Naive thymus-derived CD4-positive, alpha-beta T cell (primary cell): ENCODE measurements at regions not wholly inside any gene's neighbourhood (a gene's known extent, or its start where the extent isn't known, plus 50 kb on each side); places are given as distances from the start of the nearest gene placed in this dataset.

Experiments
- ATAC-seq: fragments of 150-1000 bp; cut with Tn5 transposase; 2 replicates; pipeline ENCODE4 v1.10.0; 2021; ENCODE audit warnings: mild to moderate bottlenecking, moderate library complexity
- CTCF ChIA-PET: fragments of 350-600 bp; sonication (Branson Sonifier 250); formaldehyde crosslinking; loops from one replicate; lab custom pipeline; 2021; ENCODE audit warnings: antibody characterized with exemption; lab: Charles Lee
- POLR2A ChIA-PET: fragments of 350-600 bp; sonication (Branson Sonifier 250); formaldehyde crosslinking; loops from one replicate; lab custom pipeline; 2021; ENCODE audit warnings: antibody characterized with exemption, inconsistent platforms; lab: Charles Lee
- DNase-seq, 9 donors: peaks; one replicate each; pipeline versions ENCODE4 v3.0.0 to v3.0.0-alpha.2; 2020 to 2022; ENCODE audit warnings: mixed read lengths in 1 of 9
- H3K27ac ChIP-seq: one replicate; pipeline ENCODE4 v1.7.0; 2013; ENCODE audit warnings: mild to moderate bottlenecking, low read depth, low read length, moderate library complexity
- H3K27me3 ChIP-seq, 2 donors: one replicate each; pipeline ENCODE4 v1.7.0; 2013; ENCODE audit warnings: low read length in 2 of 2, mild to moderate bottlenecking in 2 of 2, moderate library complexity in 2 of 2; ENCODE audit not compliant: control insufficient read depth in 2 of 2, insufficient read depth in 2 of 2
- H3K36me3 ChIP-seq, 3 experiments: 1 replicate in 2 of 3; 2 replicates in 1 of 3; pipeline ENCODE4 v1.7.0; 2013; ENCODE audit warnings: low read length in 3 of 3, mild to moderate bottlenecking in 3 of 3, moderate library complexity in 1 of 3; ENCODE audit not compliant: insufficient read depth in 3 of 3, control insufficient read depth in 2 of 3
- H3K4me1 ChIP-seq, 2 donors: one replicate each; pipeline ENCODE4 v1.7.0; 2013; ENCODE audit warnings: low read length in 2 of 2, mild to moderate bottlenecking in 2 of 2, moderate library complexity in 1 of 2; ENCODE audit not compliant: control insufficient read depth in 2 of 2, insufficient read depth in 2 of 2
- H3K4me3 ChIP-seq: 2 replicates; pipeline ENCODE4 v1.7.0; 2013; ENCODE audit warnings: mild to moderate bottlenecking, low read length
- H3K9me3 ChIP-seq, 3 experiments: 1 replicate in 2 of 3; 2 replicates in 1 of 3; pipeline ENCODE4 v1.7.0; 2013; ENCODE audit warnings: low read length in 3 of 3; ENCODE audit not compliant: control insufficient read depth in 2 of 3
- H3K27ac Mint-ChIP-seq, 9 donors: one replicate each; pipeline ENCODE4 v1.8.0; 2020 to 2022; ENCODE audit warnings: mixed read lengths in 9 of 9, mild to moderate bottlenecking in 8 of 9, moderate library complexity in 5 of 9, inconsistent platforms in 2 of 9
- H3K27me3 Mint-ChIP-seq, 5 donors: one replicate each; pipeline ENCODE4 v1.8.0; 2021 to 2022; ENCODE audit warnings: mixed read lengths in 5 of 5, mild to moderate bottlenecking in 1 of 5
- H3K36me3 Mint-ChIP-seq, 5 donors: one replicate each; pipeline ENCODE4 v1.8.0; 2020 to 2022; ENCODE audit warnings: mixed read lengths in 5 of 5, mild to moderate bottlenecking in 3 of 5, inconsistent platforms in 1 of 5
- H3K4me1 Mint-ChIP-seq, 7 donors: one replicate each; pipeline ENCODE4 v1.8.0; 2020 to 2022; ENCODE audit warnings: mixed read lengths in 7 of 7, mild to moderate bottlenecking in 3 of 7, inconsistent platforms in 1 of 7
- H3K4me3 Mint-ChIP-seq, 10 donors: one replicate each; pipeline ENCODE4 v1.8.0; 2020 to 2022; ENCODE audit warnings: mild to moderate bottlenecking in 10 of 10, mixed read lengths in 10 of 10, moderate library complexity in 6 of 10, inconsistent platforms in 2 of 10
- H3K9me3 Mint-ChIP-seq, 11 donors: one replicate each; pipeline ENCODE4 v1.8.0; 2020 to 2022; ENCODE audit warnings: mixed read lengths in 11 of 11, mild to moderate bottlenecking in 4 of 11, inconsistent platforms in 1 of 11, moderate library complexity in 1 of 11
- intact Hi-C, 2 donors: fragments of 100-400 bp; cut with micrococcal nuclease; formaldehyde crosslinking; loops; one replicate each; pipeline ENCODE4 v1.15.1; 2023

DNA sequence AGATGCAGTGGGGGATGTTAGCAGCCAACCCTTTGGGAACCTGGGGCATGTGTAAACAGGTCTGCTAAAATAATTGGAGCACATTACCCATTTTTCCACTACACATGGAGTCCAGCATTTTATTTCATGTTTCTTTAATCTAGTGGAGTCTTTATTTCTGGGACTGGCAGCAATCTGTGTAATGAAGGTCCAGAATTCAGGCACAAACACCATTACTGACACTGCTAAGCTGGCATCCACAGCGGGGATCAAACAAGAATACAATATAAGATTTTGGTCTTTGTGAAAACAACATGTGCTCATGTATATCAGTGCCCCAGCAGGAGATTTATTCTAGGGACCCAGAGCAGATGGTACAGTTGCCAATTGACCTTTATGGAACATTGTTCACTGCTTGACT is 1587.0 kb upstream of the PRR20A start:
- H3K9me3 ChIP-seq, result no peaks in the 10 kb centered on the region
- H3K27ac Mint-ChIP-seq, result no peak overlapping the region
- ChIA-PET POLR2A (no interaction called here), CTCF (no interaction called here)
- no peak overlapping the region for H3K27ac ChIP-seq
- H3K4me3 Mint-ChIP-seq, result no peak overlapping the region
- H3K36me3 Mint-ChIP-seq, result peaks cover 0 to 4% (median 0%) of the 10 kb centered on the region in 5 donors
- no peaks in the 10 kb centered on the region for H3K27me3 ChIP-seq
- no peaks in the 10 kb centered on the region for H3K36me3 ChIP-seq
- no peak for DNase-seq
- peaks cover 0 to 2% (median 0%) of the 10 kb centered on the region in 7 donors for H3K4me1 Mint-ChIP-seq
- H3K4me3 ChIP-seq, result no peak overlapping the region
- ATAC-seq, result no peak
- H3K9me3 Mint-ChIP-seq, result peaks cover 5 to 24% (median 16%) of the 10 kb centered on the region in 11 donors
- no peaks in the 10 kb centered on the region for H3K4me1 ChIP-seq
- intact Hi-C loops, result no loop called here
- H3K27me3 Mint-ChIP-seq, result no peaks in the 10 kb centered on the region

DNA sequence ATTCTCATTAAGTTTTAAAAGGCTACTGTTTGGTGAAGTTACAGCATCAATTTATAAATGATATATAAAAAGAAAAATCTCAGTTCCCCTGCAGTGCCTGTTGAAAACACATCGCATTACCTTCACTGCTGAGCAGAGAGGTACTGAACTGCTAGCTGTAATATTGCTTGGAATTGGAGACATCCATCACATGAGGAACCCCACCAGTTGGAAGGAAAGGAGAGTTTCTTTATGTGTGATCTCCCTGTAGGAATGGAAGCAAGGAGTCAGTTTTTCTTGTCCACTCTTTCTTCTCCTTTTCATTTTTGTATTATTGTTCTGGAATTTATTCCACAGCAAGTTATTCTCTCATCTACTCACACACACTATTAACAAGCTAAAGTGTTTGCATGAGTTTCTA is 1586.0 kb upstream of the PRR20A start:
- ChIA-PET POLR2A (no interaction called here), CTCF (no interaction called here)
- Histone ChIP-seq H3K27ac (no peak overlapping the region), H3K36me3 (no peaks in the 10 kb centered on the region), H3K9me3 (no peaks in the 10 kb centered on the region), H3K4me1 (no peaks in the 10 kb centered on the region), H3K27me3 (no peaks in the 10 kb centered on the region), H3K4me3 (no peak overlapping the region)
- Mint-ChIP-seq H3K27ac (no peak overlapping the region), H3K4me3 (no peak overlapping the region), H3K27me3 (no peaks in the 10 kb centered on the region), H3K4me1 (peaks cover 0 to 2% (median 0%) of the 10 kb centered on the region in 7 donors), H3K9me3 (peaks cover 5 to 23% (median 15%) of the 10 kb centered on the region in 11 donors), H3K36me3 (peaks cover 0 to 4% (median 0%) of the 10 kb centered on the region in 5 donors)
- DNase-seq (no peak), ATAC-seq (no peak)
- intact Hi-C loops, result no loop called here

DNA sequence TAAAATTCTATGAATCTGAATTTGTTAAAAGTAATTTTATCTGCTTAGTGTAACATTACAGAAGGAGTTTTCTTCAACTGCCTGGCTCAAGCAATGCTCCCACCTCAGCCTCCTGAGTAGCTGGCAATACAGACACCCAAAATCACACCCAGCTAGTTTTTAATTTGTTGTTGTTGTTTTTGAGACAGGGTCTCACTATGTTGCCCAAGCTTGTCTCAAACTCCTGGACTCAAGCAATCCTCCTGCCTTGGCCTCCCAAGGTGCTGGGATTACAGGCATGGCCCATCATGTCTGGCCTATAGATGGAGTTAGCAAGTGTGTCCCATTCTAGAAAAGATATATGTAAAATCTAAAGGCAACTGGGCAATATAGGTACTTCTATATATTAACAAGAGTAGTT is 1580.4 kb upstream of the PRR20A start:
- ATAC-seq (no peak), DNase-seq (no peak)
- Mint-ChIP-seq H3K36me3 (no peaks in the 10 kb centered on the region), H3K27ac (no peak overlapping the region), H3K9me3 (peaks cover 3 to 17% (median 9%) of the 10 kb centered on the region in 11 donors), H3K4me3 (no peak overlapping the region), H3K4me1 (peaks cover 0 to 2% (median 0%) of the 10 kb centered on the region in 7 donors), H3K27me3 (no peaks in the 10 kb centered on the region)
- Histone ChIP-seq H3K4me1 (no peaks in the 10 kb centered on the region), H3K27ac (no peak overlapping the region), H3K27me3 (no peaks in the 10 kb centered on the region), H3K36me3 (no peaks in the 10 kb centered on the region), H3K9me3 (peaks cover 0 to 4% (median 0%) of the 10 kb centered on the region in 3 experiments), H3K4me3 (no peak overlapping the region)
- ChIA-PET CTCF (no interaction called here), POLR2A (no interaction called here)
- intact Hi-C loops, result no loop called here

DNA sequence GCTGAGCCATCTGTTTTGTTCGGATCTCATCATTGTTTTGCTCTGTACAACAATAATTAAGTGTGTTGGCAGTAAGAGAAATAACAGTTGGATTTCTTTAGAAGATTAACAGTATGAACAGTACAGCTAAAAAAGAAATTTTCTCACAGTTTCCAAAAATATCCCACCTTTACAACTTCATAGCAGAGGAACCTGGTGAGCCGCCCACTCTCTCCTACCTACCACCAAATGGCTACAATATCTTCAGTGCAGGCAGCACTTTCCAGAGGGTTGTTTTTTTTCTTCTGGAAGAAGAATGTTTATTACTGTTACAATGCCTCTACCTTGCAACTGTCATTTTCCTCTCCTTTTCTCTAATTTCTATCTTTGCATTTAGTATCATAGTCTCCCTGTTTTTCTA is 1577.5 kb upstream of the PRR20A start:
- Histone ChIP-seq H3K36me3 (no peaks in the 10 kb centered on the region), H3K27ac (no peak overlapping the region), H3K4me1 (no peaks in the 10 kb centered on the region), H3K4me3 (no peak overlapping the region), H3K9me3 (peaks cover 0 to 4% (median 0%) of the 10 kb centered on the region in 3 experiments), H3K27me3 (no peaks in the 10 kb centered on the region)
- no peak for ATAC-seq
- no peaks in the 10 kb centered on the region for H3K27me3 Mint-ChIP-seq
- no peaks in the 10 kb centered on the region for H3K4me1 Mint-ChIP-seq
- no peak overlapping the region for H3K4me3 Mint-ChIP-seq
- no peak for DNase-seq
- peaks cover 0 to 15% (median 5%) of the 10 kb centered on the region in 11 donors for H3K9me3 Mint-ChIP-seq
- intact Hi-C loops, result no loop called here
- CTCF ChIA-PET, result no interaction called here
- no peaks in the 10 kb centered on the region for H3K36me3 Mint-ChIP-seq
- POLR2A ChIA-PET, result no interaction called here
- no peak overlapping the region for H3K27ac Mint-ChIP-seq

DNA sequence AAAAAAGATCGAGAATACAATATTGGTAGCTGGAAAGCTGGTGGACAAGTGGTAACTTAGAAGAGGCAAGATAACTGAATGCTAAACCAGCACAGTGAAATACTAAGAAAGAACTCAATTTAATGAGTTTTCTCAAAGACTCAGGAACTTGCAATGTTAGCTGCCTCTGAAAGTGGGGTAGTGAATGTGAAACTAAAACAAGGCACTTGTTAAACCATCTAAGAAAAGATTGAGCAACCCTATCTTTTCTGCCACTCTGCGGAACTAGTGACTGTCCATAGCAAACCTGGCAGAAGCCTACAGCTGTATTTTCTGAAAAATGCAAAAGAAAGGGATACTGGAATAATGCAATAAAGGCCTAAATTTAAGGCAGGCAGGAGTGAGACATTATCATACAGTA is 1574.4 kb upstream of the PRR20A start:
- Histone ChIP-seq H3K27me3 (no peaks in the 10 kb centered on the region), H3K4me1 (no peaks in the 10 kb centered on the region), H3K9me3 (peaks cover 0 to 4% (median 0%) of the 10 kb centered on the region in 3 experiments), H3K36me3 (no peaks in the 10 kb centered on the region), H3K27ac (no peak overlapping the region), H3K4me3 (no peak overlapping the region)
- no peaks in the 10 kb centered on the region for H3K36me3 Mint-ChIP-seq
- H3K27me3 Mint-ChIP-seq, result no peaks in the 10 kb centered on the region
- H3K4me3 Mint-ChIP-seq, result no peak overlapping the region
- H3K9me3 Mint-ChIP-seq, result peaks cover 0 to 15% (median 5%) of the 10 kb centered on the region in 11 donors
- CTCF ChIA-PET, result no interaction called here
- no peak for ATAC-seq
- no peak for DNase-seq
- no peak overlapping the region for H3K27ac Mint-ChIP-seq
- POLR2A ChIA-PET, result no interaction called here
- intact Hi-C loops, result no loop called here
- H3K4me1 Mint-ChIP-seq, result no peaks in the 10 kb centered on the region

DNA sequence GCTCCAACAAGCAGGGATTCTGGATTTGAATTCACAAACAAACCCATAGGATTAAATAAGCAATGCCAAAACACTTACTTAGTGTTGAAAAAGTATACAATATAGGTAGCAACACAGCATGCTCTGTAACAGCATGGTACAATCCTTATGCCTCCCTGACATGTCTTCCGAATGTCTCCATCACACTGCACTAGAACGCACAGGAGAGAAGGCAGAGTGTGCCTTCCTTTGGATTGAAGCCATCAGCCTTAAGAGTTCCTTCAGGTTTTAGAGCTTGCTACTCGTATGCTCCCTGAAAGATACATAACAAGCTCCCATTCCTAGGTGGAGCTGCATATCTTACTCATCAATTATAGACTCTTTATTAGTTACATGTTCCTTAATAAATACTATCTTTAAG is 1573.9 kb upstream of the PRR20A start:
- H3K9me3 ChIP-seq, result peaks cover 0 to 4% (median 0%) of the 10 kb centered on the region in 3 experiments
- H3K36me3 ChIP-seq, result no peaks in the 10 kb centered on the region
- ATAC-seq, result no peak
- ChIA-PET CTCF (no interaction called here), POLR2A (no interaction called here)
- no peak for DNase-seq
- no peak overlapping the region for H3K4me3 ChIP-seq
- no peaks in the 10 kb centered on the region for H3K4me1 ChIP-seq
- H3K9me3 Mint-ChIP-seq, result peaks cover 0 to 17% (median 5%) of the 10 kb centered on the region in 11 donors
- no peak overlapping the region for H3K27ac Mint-ChIP-seq
- no peaks in the 10 kb centered on the region for H3K27me3 Mint-ChIP-seq
- H3K36me3 Mint-ChIP-seq, result no peaks in the 10 kb centered on the region
- H3K4me1 Mint-ChIP-seq, result no peaks in the 10 kb centered on the region
- no peak overlapping the region for H3K4me3 Mint-ChIP-seq
- no peaks in the 10 kb centered on the region for H3K27me3 ChIP-seq
- no peak overlapping the region for H3K27ac ChIP-seq
- intact Hi-C loops, result no loop called here

DNA sequence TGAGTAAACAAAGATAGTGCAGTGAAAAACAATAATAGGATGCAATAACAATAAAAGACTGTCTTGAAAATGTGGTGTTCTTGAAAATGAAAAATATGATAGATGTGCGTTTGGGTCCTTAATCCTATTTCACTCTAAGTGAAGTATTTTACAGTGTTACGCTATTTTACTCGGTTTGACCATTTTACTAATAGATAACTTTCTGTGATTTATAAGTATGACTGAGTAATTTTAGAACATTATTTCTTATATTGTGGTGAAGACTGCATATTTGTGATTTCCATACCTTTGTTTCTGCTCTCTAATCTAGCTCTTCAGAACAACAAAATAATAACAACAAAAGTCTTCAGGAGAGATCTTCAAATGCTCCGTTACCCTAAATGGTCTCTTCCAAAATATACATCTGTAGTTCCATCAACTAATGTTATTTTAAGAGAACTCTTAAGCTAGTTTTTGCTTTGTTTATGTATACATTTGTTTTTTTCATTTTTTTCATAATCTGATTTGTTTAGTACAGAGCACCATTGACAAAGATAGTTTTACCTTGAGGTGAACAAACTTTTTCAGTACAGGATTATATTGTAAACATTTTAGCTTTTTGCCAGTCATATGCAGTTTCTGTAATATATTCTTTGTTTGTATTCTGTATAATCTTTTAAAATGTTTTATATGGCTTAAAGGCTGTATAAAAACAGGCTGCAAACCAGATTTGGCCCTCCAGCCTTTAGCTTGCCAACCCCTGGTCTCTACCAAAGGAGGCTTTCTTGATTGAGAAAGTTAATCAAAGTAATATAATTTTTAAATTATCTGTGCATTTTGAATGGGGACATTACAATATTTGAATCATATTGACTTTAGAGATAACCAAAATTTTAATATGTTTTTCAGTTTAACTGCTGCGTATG is 1572.7 kb upstream of the PRR20A start:
- peaks cover 0 to 20% (median 5%) of the 10 kb centered on the region in 11 donors for H3K9me3 Mint-ChIP-seq
- Histone ChIP-seq H3K4me1 (no peaks in the 10 kb centered on the region), H3K9me3 (peaks cover 0 to 4% (median 0%) of the 10 kb centered on the region in 3 experiments), H3K27ac (no peak overlapping the region), H3K4me3 (no peak overlapping the region), H3K27me3 (no peaks in the 10 kb centered on the region), H3K36me3 (no peaks in the 10 kb centered on the region)
- POLR2A ChIA-PET, result no interaction called here
- H3K27ac Mint-ChIP-seq, result no peak overlapping the region
- ATAC-seq, result no peak
- no peak for DNase-seq
- H3K4me3 Mint-ChIP-seq, result no peak overlapping the region
- no peaks in the 10 kb centered on the region for H3K36me3 Mint-ChIP-seq
- intact Hi-C loops, result no loop called here
- CTCF ChIA-PET, result no interaction called here
- no peaks in the 10 kb centered on the region for H3K4me1 Mint-ChIP-seq
- H3K27me3 Mint-ChIP-seq, result no peaks in the 10 kb centered on the region
